ENCODE measurements at regions not wholly inside any gene's neighbourhood (a gene's known extent, or its start where the extent isn't known, plus 50 kb on each side); places are given as distances from the start of the nearest gene placed in this dataset.

DNA sequence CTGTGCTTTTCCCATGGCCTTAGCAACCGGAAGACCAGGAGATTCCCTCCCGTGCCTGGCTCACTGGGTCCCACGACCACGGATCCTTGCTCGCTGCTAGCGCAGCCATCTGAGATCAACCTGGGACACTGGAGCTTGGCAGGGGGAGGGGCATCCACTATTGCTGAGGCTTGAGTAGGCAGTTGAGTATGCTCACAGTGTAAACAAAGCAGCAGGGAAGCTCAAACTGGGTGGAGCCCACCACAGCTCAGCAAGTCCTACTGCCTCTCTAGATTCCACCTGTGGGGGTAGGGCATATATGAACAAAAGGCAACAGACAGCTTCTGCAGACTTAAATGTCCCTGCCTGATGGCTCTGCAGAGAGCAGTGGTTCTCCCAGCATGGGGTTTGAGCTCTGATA, 697.0 kb downstream of the SORCS1 start:
- TF ChIP-seq BHLHE40 (IDR thresholded peaks at IDR 0.05; ENCODE audit: borderline replicate concordance) (no peak), SP1 (IDR thresholded peaks at IDR 0.05) (no peak), ELF4 (IDR thresholded peaks at IDR 0.05) (no peak), PKNOX1 (IDR thresholded peaks at IDR 0.05) (no peak), TARDBP (IDR thresholded peaks at IDR 0.05) (no peak), FOXK2 (IDR thresholded peaks at IDR 0.05) (no peak), FOXA1 (IDR thresholded peaks at IDR 0.05) (no peak), SUZ12 (IDR thresholded peaks at IDR 0.05) (no peak), LEF1 (IDR thresholded peaks at IDR 0.05; ENCODE audit: borderline replicate concordance) (no peak), ARNT (IDR thresholded peaks at IDR 0.05) (no peak), HDGF (IDR thresholded peaks at IDR 0.05; ENCODE audit: borderline replicate concordance) (no peak), ZNF384 (IDR thresholded peaks at IDR 0.05) (no peak), CTBP1 (IDR thresholded peaks at IDR 0.05; ENCODE audit: borderline replicate concordance) (no peak)

All from HEK293T (cell line).